Dendritic cell treated with granulocyte-macrophage colony-stimulating factor and Interleukin-4, amounts not matched to agents 40 ng/mL and 50 ng/mL, for 4 days (primary cell): ENCODE measurements at regions not wholly inside any gene's neighbourhood (a gene's known extent, or its start where the extent isn't known, plus 50 kb on each side); places are given as distances from the start of the nearest gene placed in this dataset.
"Not testable (repeated sequence)": the region's sequence is repeated elsewhere in the genome, so short reads cannot be mapped to it uniquely, and the experiment has no call there.

Experiments
- H3K27ac Mint-ChIP-seq: one replicate; pipeline ENCODE4 v1.8.0; 2022; ENCODE audit warnings: mild to moderate bottlenecking, mixed read lengths
- H3K27me3 Mint-ChIP-seq: one replicate; pipeline ENCODE4 v1.8.0; 2022; ENCODE audit warnings: mild to moderate bottlenecking, mixed read lengths
- H3K36me3 Mint-ChIP-seq: one replicate; pipeline ENCODE4 v1.8.0; 2022; ENCODE audit warnings: low read depth, mixed read lengths
- H3K4me1 Mint-ChIP-seq: one replicate; pipeline ENCODE4 v1.8.0; 2022; ENCODE audit warnings: low read depth, mixed read lengths
- H3K4me3 Mint-ChIP-seq: one replicate; pipeline ENCODE4 v1.8.0; 2022; ENCODE audit warnings: mild to moderate bottlenecking, moderate library complexity, mixed read lengths
- H3K9me3 Mint-ChIP-seq: one replicate; pipeline ENCODE4 v1.8.0; 2022; ENCODE audit warnings: mixed read lengths
- intact Hi-C: fragments of 100-400 bp; cut with micrococcal nuclease; formaldehyde crosslinking; loops from one replicate; pipeline ENCODE4 v1.15.0; 2022

DNA sequence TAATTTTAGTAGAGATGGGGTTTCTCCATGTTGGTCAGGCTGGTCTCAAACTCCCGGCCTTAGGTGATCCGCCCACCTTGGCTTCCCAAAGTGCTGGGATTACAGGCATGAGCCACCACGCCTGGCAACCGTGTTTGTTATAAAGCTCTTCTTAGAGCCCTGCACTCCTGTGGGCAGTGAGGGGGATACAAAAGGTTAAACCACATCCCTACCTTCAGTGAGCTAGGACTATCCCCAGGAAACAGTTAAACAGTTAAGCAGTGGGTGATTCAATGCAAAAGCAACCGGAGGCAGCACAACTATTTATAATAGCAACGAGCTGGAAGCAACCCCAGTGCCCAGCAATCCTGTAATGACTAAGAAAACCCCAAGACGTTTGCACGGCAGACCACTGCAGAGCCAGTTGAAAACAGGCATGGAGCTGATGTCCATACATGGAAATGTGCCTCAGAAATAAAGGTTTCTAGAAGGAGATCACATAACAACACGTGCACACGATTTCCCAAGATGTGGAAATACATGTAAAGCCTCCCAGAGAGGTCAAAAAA lies 107.2 kb upstream of the LYZL2 start:
- no peaks in the 10 kb centered on the region for H3K36me3 Mint-ChIP-seq
- H3K9me3 Mint-ChIP-seq, result no peaks in the 10 kb centered on the region
- intact Hi-C loops, result no loop called here
- peaks cover 4% of the 10 kb centered on the region for H3K27me3 Mint-ChIP-seq
- peaks cover 9% of the 10 kb centered on the region for H3K4me1 Mint-ChIP-seq
- H3K27ac Mint-ChIP-seq, result no peak overlapping the region
- no peak overlapping the region for H3K4me3 Mint-ChIP-seq

GRCh38 chr10:30734901-30735300 lies 105.3 kb upstream of the LYZL2 start:
- H3K9me3 Mint-ChIP-seq, result no peaks in the 10 kb centered on the region
- intact Hi-C loops, result no loop called here
- no peak overlapping the region for H3K27ac Mint-ChIP-seq
- peaks cover 4% of the 10 kb centered on the region for H3K27me3 Mint-ChIP-seq
- no peaks in the 10 kb centered on the region for H3K36me3 Mint-ChIP-seq
- H3K4me1 Mint-ChIP-seq, result peaks cover 7% of the 10 kb centered on the region
- no peak overlapping the region for H3K4me3 Mint-ChIP-seq

DNA sequence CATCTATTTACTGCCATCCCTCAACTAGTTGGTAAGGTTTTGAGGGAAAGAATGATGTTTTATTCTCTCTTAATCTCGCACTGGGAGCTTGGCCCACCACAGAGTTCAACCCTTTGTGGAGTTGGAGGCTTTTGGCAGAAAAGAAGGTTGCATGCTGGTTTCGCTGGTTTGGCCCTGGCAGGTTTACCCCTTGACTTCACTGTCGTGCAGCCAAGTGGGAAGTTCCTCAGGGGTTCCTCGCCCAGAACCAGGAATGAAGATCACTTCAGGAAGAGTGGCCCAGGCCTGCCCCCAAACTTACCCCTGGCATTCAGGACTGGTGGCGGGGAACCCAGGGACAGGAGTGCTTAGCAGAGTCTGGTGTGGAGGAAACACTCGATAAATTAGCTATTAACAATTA lies 103.1 kb upstream of the LYZL2 start:
- H3K36me3 Mint-ChIP-seq, result no peaks in the 10 kb centered on the region
- H3K27ac Mint-ChIP-seq, result no peak overlapping the region
- H3K27me3 Mint-ChIP-seq, result peaks cover 4% of the 10 kb centered on the region
- H3K9me3 Mint-ChIP-seq, result no peaks in the 10 kb centered on the region
- intact Hi-C loops, result no loop called here
- no peak overlapping the region for H3K4me3 Mint-ChIP-seq
- H3K4me1 Mint-ChIP-seq, result peaks cover 7% of the 10 kb centered on the region

- no peak overlapping the region for H3K27ac Mint-ChIP-seq
- peaks cover 4% of the 10 kb centered on the region for H3K27me3 Mint-ChIP-seq
- intact Hi-C loops, result no loop called here
- no peaks in the 10 kb centered on the region for H3K9me3 Mint-ChIP-seq
- H3K4me1 Mint-ChIP-seq, result peaks cover 7% of the 10 kb centered on the region
- H3K4me3 Mint-ChIP-seq, result no peak overlapping the region
- no peaks in the 10 kb centered on the region for H3K36me3 Mint-ChIP-seq
These were observed 102.4 kb upstream of the LYZL2 start for GRCh38 chr10:30731963-30732362.

GRCh38 chr10:30730306-30730705 lies 100.8 kb upstream of the LYZL2 start:
- no peaks in the 10 kb centered on the region for H3K36me3 Mint-ChIP-seq
- peaks cover 4% of the 10 kb centered on the region for H3K27me3 Mint-ChIP-seq
- H3K9me3 Mint-ChIP-seq, result no peaks in the 10 kb centered on the region
- H3K4me1 Mint-ChIP-seq, result peaks cover 7% of the 10 kb centered on the region
- intact Hi-C loops, result no loop called here
- H3K4me3 Mint-ChIP-seq, result no peak overlapping the region
- no peak overlapping the region for H3K27ac Mint-ChIP-seq

DNA sequence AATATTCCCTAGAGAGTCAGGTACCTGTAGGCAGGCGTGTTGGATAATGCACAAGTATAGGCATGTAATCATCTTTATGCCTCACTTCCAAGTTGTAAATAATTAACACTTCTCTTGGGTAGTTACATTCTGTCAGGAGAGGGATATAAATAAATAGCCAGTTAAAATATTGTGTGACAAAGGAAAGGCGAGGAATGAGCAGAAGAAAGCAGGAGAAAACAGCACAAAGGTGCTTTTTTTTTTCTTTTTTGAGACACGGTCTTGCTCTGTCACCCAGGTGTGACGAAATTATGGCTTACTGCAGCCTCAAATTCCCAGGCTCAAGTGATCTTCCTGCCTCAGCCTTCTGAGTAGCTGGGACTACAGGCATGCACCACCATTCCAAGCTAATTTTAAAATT lies 99.2 kb upstream of the LYZL2 start:
- H3K27me3 Mint-ChIP-seq, result no peaks in the 10 kb centered on the region
- no peaks in the 10 kb centered on the region for H3K9me3 Mint-ChIP-seq
- H3K36me3 Mint-ChIP-seq, result no peaks in the 10 kb centered on the region
- H3K27ac Mint-ChIP-seq, result no peak overlapping the region
- no peaks in the 10 kb centered on the region for H3K4me1 Mint-ChIP-seq
- intact Hi-C loops, result no loop called here
- no peak overlapping the region for H3K4me3 Mint-ChIP-seq

DNA sequence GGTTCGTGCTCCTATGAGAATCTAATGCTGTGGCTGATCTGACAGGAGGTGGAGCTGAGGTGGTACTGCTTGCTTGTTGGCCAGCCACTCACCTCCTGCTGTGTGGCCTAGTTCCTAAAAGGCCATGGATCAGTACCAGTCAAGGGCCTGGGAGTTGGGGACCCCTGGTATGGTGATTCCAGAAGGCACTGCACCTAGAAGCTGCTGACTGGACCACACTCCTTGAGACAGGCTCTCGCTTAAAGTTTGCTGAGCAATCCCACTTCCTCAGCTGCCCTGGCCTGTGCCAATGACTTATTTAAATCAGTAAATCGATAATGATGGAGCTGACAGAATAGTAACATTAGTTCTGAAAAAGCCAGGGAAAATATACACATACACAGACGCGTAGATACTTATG lies 98.6 kb upstream of the LYZL2 start:
- no peak overlapping the region for H3K4me3 Mint-ChIP-seq
- H3K27ac Mint-ChIP-seq, result no peak overlapping the region
- H3K4me1 Mint-ChIP-seq, result peaks cover 3% of the 10 kb centered on the region
- no peaks in the 10 kb centered on the region for H3K36me3 Mint-ChIP-seq
- no peaks in the 10 kb centered on the region for H3K27me3 Mint-ChIP-seq
- H3K9me3 Mint-ChIP-seq, result no peaks in the 10 kb centered on the region
- intact Hi-C loops, result no loop called here

DNA sequence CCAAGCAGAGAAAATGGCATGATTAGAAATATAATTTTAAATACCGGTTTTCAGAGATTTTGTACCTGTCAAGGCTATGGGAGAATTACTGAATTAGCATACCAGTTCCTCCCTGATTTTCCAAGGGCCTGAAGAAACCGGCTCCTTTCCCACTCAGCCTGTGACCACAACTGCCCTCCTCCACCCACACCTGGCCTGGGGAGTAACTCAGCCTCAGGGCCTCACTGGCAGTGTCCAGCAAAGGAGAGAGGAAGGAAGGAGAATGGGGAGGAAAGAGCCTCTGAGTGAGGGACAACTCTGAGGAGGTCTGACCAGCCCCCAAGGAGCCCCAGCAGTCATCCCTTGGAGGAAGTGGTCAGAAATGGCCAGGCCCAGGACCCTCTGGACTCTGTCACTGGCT lies 98.0 kb upstream of the LYZL2 start:
- Mint-ChIP-seq H3K4me3 (no peak overlapping the region), H3K9me3 (no peaks in the 10 kb centered on the region), H3K27me3 (no peaks in the 10 kb centered on the region), H3K4me1 (peaks cover 6% of the 10 kb centered on the region), H3K27ac (no peak overlapping the region), H3K36me3 (no peaks in the 10 kb centered on the region)
- intact Hi-C loops, result loop anchor here (2.0 kb wide), 1 partner anchor 1081 kb away; no protein-coding TSS in a partner anchor

- intact Hi-C loops, result loop anchor here (2.0 kb wide), 1 partner anchor 1082 kb away; no protein-coding TSS in a partner anchor
- not testable (repeated sequence) for H3K9me3 Mint-ChIP-seq, H3K27ac Mint-ChIP-seq, H3K4me3 Mint-ChIP-seq, H3K27me3 Mint-ChIP-seq, H3K4me1 Mint-ChIP-seq, H3K36me3 Mint-ChIP-seq
These were observed 97.3 kb upstream of the LYZL2 start for GRCh38 chr10:30726783-30727414.

- Mint-ChIP-seq H3K36me3 (no peaks in the 10 kb centered on the region), H3K4me1 (peaks cover 10% of the 10 kb centered on the region)
These were observed 96.1 kb upstream of the LYZL2 start for GRCh38 chr10:30725661-30726060.

GRCh38 chr10:30724296-30724695 lies 94.7 kb upstream of the LYZL2 start:
- H3K9me3 Mint-ChIP-seq, result no peaks in the 10 kb centered on the region
- peaks cover 10% of the 10 kb centered on the region for H3K4me1 Mint-ChIP-seq
- H3K27me3 Mint-ChIP-seq, result no peaks in the 10 kb centered on the region
- no peaks in the 10 kb centered on the region for H3K36me3 Mint-ChIP-seq
- no peak overlapping the region for H3K4me3 Mint-ChIP-seq
- intact Hi-C loops, result no loop called here
- H3K27ac Mint-ChIP-seq, result no peak overlapping the region

More at GRCh38 chr10:30725661-30726060, 96.1 kb upstream of the LYZL2 start:
- H3K27me3 Mint-ChIP-seq, result no peaks in the 10 kb centered on the region
- no peaks in the 10 kb centered on the region for H3K9me3 Mint-ChIP-seq
- H3K27ac Mint-ChIP-seq, result no peak overlapping the region
- H3K4me3 Mint-ChIP-seq, result no peak overlapping the region
- intact Hi-C loops, result loop anchor here (2.0 kb wide), 1 partner anchor 1083 kb away; no protein-coding TSS in a partner anchor

DNA sequence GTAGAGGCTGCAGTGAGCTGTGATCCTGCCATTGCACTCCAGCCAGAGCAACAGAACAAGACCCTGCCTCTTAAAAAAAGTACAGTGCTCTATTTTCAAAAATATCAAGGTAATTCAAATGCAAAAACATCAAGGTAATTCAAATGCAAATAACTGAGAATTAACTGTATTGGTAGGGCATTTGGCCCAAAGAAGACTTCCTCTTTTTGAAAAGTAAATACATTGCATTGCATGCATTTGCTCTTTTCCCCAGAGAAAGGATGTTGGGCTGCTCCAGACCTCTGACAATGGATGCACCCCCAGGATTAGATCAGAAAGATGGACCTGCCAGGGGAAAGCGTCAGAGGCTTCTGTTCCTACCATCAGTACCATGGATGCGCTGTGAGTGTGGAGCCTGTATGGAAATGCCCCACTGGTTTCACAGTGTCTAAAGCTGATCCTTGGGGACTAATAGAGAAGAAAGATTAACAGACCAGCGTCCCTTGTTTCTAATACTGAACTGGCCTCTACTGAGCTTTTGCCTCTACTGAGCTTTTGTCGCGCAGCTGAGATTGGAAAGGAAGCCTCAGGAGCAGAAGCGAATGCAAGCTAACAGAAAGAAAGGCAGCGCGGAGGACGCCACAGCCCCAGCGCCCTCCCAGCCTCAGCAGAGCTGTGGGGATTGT lies 93.5 kb upstream of the LYZL2 start:
- Mint-ChIP-seq H3K27me3 (no peaks in the 10 kb centered on the region), H3K4me1 (peaks cover 16% of the 10 kb centered on the region), H3K4me3 (no peak overlapping the region), H3K36me3 (no peaks in the 10 kb centered on the region), H3K9me3 (no peaks in the 10 kb centered on the region), H3K27ac (no peak overlapping the region)
- intact Hi-C loops, result no loop called here

DNA sequence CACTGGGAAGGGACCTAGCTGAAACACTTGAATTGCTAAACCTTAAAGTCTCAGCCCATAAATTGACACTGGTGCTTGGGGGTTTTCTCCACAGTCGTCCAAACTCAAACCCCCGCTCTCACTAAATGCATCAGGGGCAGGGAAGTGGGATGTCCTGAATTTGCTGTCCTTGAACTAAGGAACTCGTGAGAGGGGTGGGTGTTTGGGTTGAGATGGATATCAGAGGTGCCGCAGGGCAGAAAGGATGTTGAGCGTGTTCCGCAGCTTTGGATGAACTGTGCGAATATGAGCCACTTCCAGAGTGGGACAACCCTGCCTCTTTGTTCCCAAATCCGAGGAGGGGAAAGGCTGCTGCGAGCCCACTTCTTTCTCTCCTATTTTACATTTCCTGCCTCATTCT lies 90.3 kb upstream of the LYZL2 start:
- H3K36me3 Mint-ChIP-seq, result no peaks in the 10 kb centered on the region
- H3K27ac Mint-ChIP-seq, result no peak overlapping the region
- H3K4me3 Mint-ChIP-seq, result no peak overlapping the region
- H3K27me3 Mint-ChIP-seq, result peaks cover 2% of the 10 kb centered on the region
- intact Hi-C loops, result no loop called here
- H3K4me1 Mint-ChIP-seq, result peaks cover 16% of the 10 kb centered on the region
- no peaks in the 10 kb centered on the region for H3K9me3 Mint-ChIP-seq

DNA sequence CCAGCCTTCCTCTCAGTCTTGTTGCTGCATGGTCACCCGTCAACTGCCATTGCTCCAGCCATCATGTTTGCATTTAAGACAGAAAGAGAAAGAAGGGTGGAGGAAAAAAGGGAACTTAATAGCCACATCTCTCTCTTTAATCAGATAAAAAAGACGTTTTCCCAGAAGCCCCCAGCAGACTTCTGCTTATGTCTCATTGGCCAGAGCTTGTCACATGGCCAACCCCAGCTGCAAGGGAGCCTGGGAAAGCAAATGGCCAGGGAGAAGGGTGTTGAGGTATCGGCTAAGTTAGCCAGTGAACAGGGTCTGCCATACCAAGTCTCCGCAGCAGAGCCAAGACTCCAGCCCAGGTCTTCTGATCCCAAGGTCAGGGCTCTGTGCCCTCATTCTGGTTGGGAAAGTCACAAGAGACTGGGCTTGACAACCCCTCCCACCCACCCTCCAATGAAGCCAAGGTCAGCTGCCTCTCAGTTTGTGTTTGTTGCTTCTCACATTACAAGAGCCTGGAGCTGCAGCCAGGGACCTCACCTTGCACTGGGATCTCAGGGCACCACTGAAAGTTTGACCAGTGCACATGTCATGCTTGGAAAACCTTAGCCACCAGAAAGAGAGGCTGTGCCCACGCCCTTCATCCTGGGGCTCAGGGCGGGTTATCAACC lies 80.3 kb upstream of the LYZL2 start:
- Mint-ChIP-seq H3K9me3 (peaks cover 20% of the 10 kb centered on the region), H3K4me1 (peaks cover 14% of the 10 kb centered on the region), H3K36me3 (peaks cover 7% of the 10 kb centered on the region), H3K27ac (no peak overlapping the region), H3K27me3 (peaks cover 11% of the 10 kb centered on the region), H3K4me3 (no peak overlapping the region)
- intact Hi-C loops, result no loop called here
